ENCODE measurements at regions not wholly inside any gene's neighbourhood (a gene's known extent, or its start where the extent isn't known, plus 50 kb on each side); places are given as distances from the start of the nearest gene placed in this dataset.

- TF ChIP-seq CTCF (IDR thresholded peaks at IDR 0.05) = no peak
- no peak for TF ChIP-seq EP300 (IDR thresholded peaks at IDR 0.05; ENCODE audit: borderline replicate concordance in 1 of 2, low read depth in 1 of 2, low read length in 1 of 2)
- TF ChIP-seq MEF2A (IDR thresholded peaks at IDR 0.05; ENCODE audit: borderline replicate concordance, low read depth) = no peak
- no peak for TF ChIP-seq POLR2AphosphoS5 (IDR thresholded peaks at IDR 0.05; ENCODE audit: low read depth, low read length)
- no peak for TF ChIP-seq REST (IDR thresholded peaks at IDR 0.05; ENCODE audit: low read depth, low read length)
- no peak for TF ChIP-seq TCF12 (IDR thresholded peaks at IDR 0.05)
- TF ChIP-seq CHD2 (IDR thresholded peaks at IDR 0.05; ENCODE audit: low read length, partially characterized antibody) = no peak
- TF ChIP-seq SIN3A (IDR thresholded peaks at IDR 0.05; ENCODE audit: borderline replicate concordance, low read depth, low read length) = no peak
- TF ChIP-seq RAD21 (IDR thresholded peaks at IDR 0.05; ENCODE audit: low read length) = no peak
- no peak for TF ChIP-seq RCOR1 (IDR thresholded peaks at IDR 0.05; ENCODE audit: low read length)
These were observed 419.3 kb upstream of the SLIT2 start for GRCh38 chr4:19832411-19832810.

Measured in SK-N-SH (cell line).